ENCODE measurements at regions not wholly inside any gene's neighbourhood (a gene's known extent, or its start where the extent isn't known, plus 50 kb on each side); places are given as distances from the start of the nearest gene placed in this dataset.

- TF ChIP-seq RB1 (IDR thresholded peaks at IDR 0.05; ENCODE audit: borderline replicate concordance): no peak
- TF ChIP-seq HDAC6 (IDR thresholded peaks at IDR 0.05; ENCODE audit: unreplicated experiment): no peak
Observed at GRCh38 chr18:27855486-27855885, 321.4 kb downstream of the CDH2 start.

Data from GM12878 (cell line).